HepG2 (cell line): ENCODE measurements at regions not wholly inside any gene's neighbourhood (a gene's known extent, or its start where the extent isn't known, plus 50 kb on each side); places are given as distances from the start of the nearest gene placed in this dataset.

Experiments used
- ATAC-seq: fragments of 200-7000 bp; cut with Tn5 transposase; 3 replicates; pipeline ENCODE4 v1.9.1; 2020; ENCODE audit warnings: mild to moderate bottlenecking, moderate library complexity
- BruUV-seq: library from RNA; stranded (reverse); fragments of 400-500 nt; replicated peaks from 2 replicates; lab custom pipeline; 2021; lab: Mats Ljungman, UMichigan
- CTCF ChIA-PET: fragments of 300-600 bp; formaldehyde crosslinking; extraction: SDS; loops from one replicate; lab custom pipeline; 2021; ENCODE audit warnings: low total read pairs, inconsistent platforms, low intra/inter-chr PET ratio; lab: Yijun Ruan, JAX
- POLR2A ChIA-PET: fragments of 350-600 bp; sonication (Branson Sonifier 250); formaldehyde crosslinking; loops from one replicate; lab custom pipeline; 2020; ENCODE audit warnings: antibody characterized with exemption, inconsistent platforms; lab: Yijun Ruan, JAX
- DNase-seq: peaks from one replicate; pipeline ENCODE4 v3.0.0-alpha.2; 2015; ENCODE audit warnings: low spot score
- FAIRE-seq: peaks from 3 replicates; lab custom pipeline; 2011; peaks lifted over from hg19 to GRCh38; lab: Jason Lieb, UNC
- H2AFZ ChIP-seq: one replicate; pipeline ENCODE4 v1.6.1; 2011; ENCODE audit warnings: low read length, inconsistent platforms
- H3K27ac ChIP-seq: fragments of 300-600 bp; 3 replicates; pipeline ENCODE4 v1.8.0; 2011; ENCODE audit warnings: mixed run types, mild to moderate bottlenecking, mixed read lengths, low read length, inconsistent platforms; ENCODE audit not compliant: insufficient read depth; ENCODE audit errors: extremely low read length
- H3K27me3 ChIP-seq, 2 experiments: fragments of 200-600 bp in 1 of 2; 2 replicates in 1 of 2; 3 replicates in 1 of 2; pipeline versions ENCODE4 v1.6.0 to v1.8.0; 2011; ENCODE audit warnings: low read length in 2 of 2, mild to moderate bottlenecking in 2 of 2, moderate library complexity in 2 of 2, inconsistent platforms in 1 of 2; ENCODE audit not compliant: insufficient read depth in 2 of 2, control insufficient read depth in 1 of 2
- H3K36me3 ChIP-seq, 2 experiments: fragments of 200-600 bp in 1 of 2; replicated peaks in 1 of 2; 2 replicates in 1 of 2; 3 replicates in 1 of 2; pipeline versions ENCODE4 v1.5.1 to v1.8.0; 2011; ENCODE audit warnings: low read length in 2 of 2, inconsistent platforms in 1 of 2; ENCODE audit not compliant: insufficient read depth in 2 of 2, control insufficient read depth in 1 of 2
- H3K4me1 ChIP-seq: 2 replicates; pipeline ENCODE4 v1.5.1; 2012; ENCODE audit warnings: low read length, inconsistent platforms; ENCODE audit not compliant: insufficient read depth
- H3K4me2 ChIP-seq: 2 replicates; pipeline ENCODE4 v1.6.0; 2011; ENCODE audit warnings: low read depth, low read length, inconsistent platforms
- H3K4me3 ChIP-seq, 3 experiments: fragments of 200-600 bp in 1 of 3; sonication (generic), shearing (Covaris generic) in 1 of 3; replicated peaks in 1 of 3; 2 replicates each; pipeline ENCODE4 v1.5.1; 2011 to 2016; ENCODE audit warnings: low read length in 3 of 3, inconsistent platforms in 2 of 3, low read depth in 2 of 3, mild to moderate bottlenecking in 2 of 3, control low read depth in 1 of 3, mixed read lengths in 1 of 3; ENCODE audit not compliant: insufficient read depth in 1 of 3
- H3K79me2 ChIP-seq: one replicate; pipeline ENCODE4 v1.6.1; 2011; ENCODE audit warnings: low read length, inconsistent platforms; ENCODE audit not compliant: insufficient read depth
- H3K9ac ChIP-seq: 2 replicates; pipeline ENCODE4 v1.6.0; 2011; ENCODE audit warnings: mild to moderate bottlenecking, low read depth, low read length, inconsistent platforms; ENCODE audit not compliant: insufficient read depth
- H3K9me3 ChIP-seq: 2 replicates; pipeline ENCODE4 v1.5.1; 2012; ENCODE audit warnings: mild to moderate bottlenecking, low read length
- H4K20me1 ChIP-seq: 2 replicates; pipeline ENCODE4 v1.6.0; 2011; ENCODE audit warnings: inconsistent platforms, mild to moderate bottlenecking, low read length, moderate library complexity; ENCODE audit not compliant: insufficient read depth
- DNMT3B ChIP-seq: conservative IDR thresholded peaks from 2 replicates; pipeline ENCODE4 v1.6.1; 2016; ENCODE audit warnings: missing biosample characterization, control low read depth
- KLF6 ChIP-seq: IDR thresholded peaks from 2 replicates; pipeline ENCODE4 v1.8.0; 2016; ENCODE audit warnings: missing biosample characterization, missing genetic modification reagents
- NFYB ChIP-seq: sonication (generic); formaldehyde crosslinking; IDR thresholded peaks from 2 replicates; pipeline ENCODE4 v1.4.0; 2020; ENCODE audit warnings: missing genetic modification reagents
- SMAD3 ChIP-seq: sonication (generic); formaldehyde crosslinking; IDR thresholded peaks from 2 replicates; pipeline ENCODE4 v1.4.0; 2020; ENCODE audit warnings: missing genetic modification reagents
- SNRNP70 ChIP-seq: fragments of 200-400 bp; formaldehyde crosslinking; IDR thresholded peaks from 2 replicates; pipeline ENCODE4 v1.6.1; 2017; ENCODE audit warnings: mild to moderate bottlenecking, low read depth, low read length, moderate library complexity
- SP1 ChIP-seq, 2 experiments: fragments of 450-650 bp in 1 of 2; sonication (generic) in 1 of 2; formaldehyde crosslinking in 1 of 2; IDR thresholded peaks; 2 replicates each; pipeline versions ENCODE4 v1.4.0 to v1.6.1; 2016 to 2020; ENCODE audit warnings: missing genetic modification reagents in 1 of 2
- ZMYM4 ChIP-seq: sonication (generic); formaldehyde crosslinking; IDR thresholded peaks from 2 replicates; pipeline ENCODE4 v1.8.1; 2023; ENCODE audit warnings: mild to moderate bottlenecking, missing genetic modification reagents
- ZNF577 ChIP-seq: sonication (generic); formaldehyde crosslinking; IDR thresholded peaks from 2 replicates; pipeline ENCODE4 v1.4.0; 2020; ENCODE audit warnings: mild to moderate bottlenecking, low read depth, missing genetic modification reagents, borderline replicate concordance
- ZNF777 ChIP-seq: sonication (generic); formaldehyde crosslinking; IDR thresholded peaks from 2 replicates; pipeline ENCODE4 v1.4.0; 2020; ENCODE audit warnings: missing genetic modification reagents
- WGBS: methylation state at CpG from one replicate; pipeline ENCODE4 v1.1.6; 2017; ENCODE audit warnings: low lambda C conversion rate; 5-methylcytosine and 5-hydroxymethylcytosine counted together
- in situ Hi-C: cut with HindIII; loops from 2 replicates; pipeline ENCODE4 v1.10.0; 2017; ENCODE audit warnings: low pct_unique_long_range_greater_than_20kb; ENCODE audit not compliant: extremely low pct_ligation_motif_present
- intact Hi-C: fragments of 100-400 bp; cut with micrococcal nuclease; formaldehyde crosslinking; loops from one replicate; pipeline ENCODE4 v1.10.0; 2022; ENCODE audit not compliant: unreplicated experiment
- TF ChIP-seq, protein P1 (sequence below): sonication (generic); formaldehyde crosslinking; IDR thresholded peaks from 2 replicates; pipeline ENCODE4 v1.4.0; 2020; ENCODE audit warnings: mild to moderate bottlenecking, low read depth, missing genetic modification reagents
- TF ChIP-seq, protein P2 (sequence below): sonication (generic); formaldehyde crosslinking; conservative IDR thresholded peaks from 2 replicates; pipeline ENCODE4 v1.4.0; 2020; ENCODE audit warnings: missing genetic modification reagents

DNA sequence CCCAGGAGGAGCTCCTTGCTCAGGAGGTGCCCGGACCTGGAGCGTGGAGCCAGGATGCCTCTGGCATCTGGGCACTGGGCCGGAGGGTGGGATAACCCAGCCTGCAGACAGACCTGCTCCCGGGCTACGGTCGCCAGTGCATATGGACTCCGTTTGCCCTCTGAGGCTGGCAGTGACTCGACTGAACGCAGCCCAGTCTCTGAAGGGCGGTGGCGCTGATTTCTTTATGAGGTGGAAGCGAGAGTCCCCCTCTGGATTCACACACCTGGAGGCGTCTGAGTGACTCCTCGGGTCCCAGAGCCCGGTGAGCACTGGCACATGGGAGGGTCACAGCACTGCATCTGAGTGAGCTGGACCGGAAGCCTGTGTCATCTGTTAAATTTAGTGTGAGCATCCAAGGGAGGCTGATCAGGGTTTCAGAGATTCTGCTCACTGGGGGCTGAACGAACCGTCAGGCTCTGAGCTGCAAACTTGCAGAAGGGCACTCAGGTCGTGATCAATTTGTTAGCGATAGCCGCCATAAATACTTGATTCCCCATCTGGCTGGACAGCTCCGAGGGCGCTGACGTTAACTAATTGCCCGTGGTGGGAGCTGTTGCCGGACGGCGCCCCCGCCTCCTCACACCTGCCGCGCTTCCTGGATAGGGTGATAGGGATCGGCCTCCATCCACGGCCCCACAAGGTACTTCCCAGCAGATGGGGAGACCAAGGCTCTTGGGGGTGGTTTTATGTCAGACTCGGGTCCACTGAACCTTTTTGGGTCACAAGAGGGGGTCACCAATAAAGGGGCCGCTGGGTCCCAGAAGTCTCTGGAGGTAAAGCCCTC, 60.7 kb upstream of the TTC34 start:
- intact Hi-C loops, result no loop called here
- ChIA-PET POLR2A (no interaction called here), CTCF (no interaction called here)
- Histone ChIP-seq H3K9ac (no peak overlapping the region), H3K27me3 (peaks cover 14 to 68% of the 10 kb centered on the region in 2 experiments), H3K4me1 (no peaks in the 10 kb centered on the region), H3K36me3 (no peaks in the 10 kb centered on the region), H3K79me2 (no peaks in the 10 kb centered on the region), H3K27ac (no peak overlapping the region), H3K9me3 (no peaks in the 10 kb centered on the region), H2AFZ (no peak overlapping the region), H3K4me2 (no peak overlapping the region), H3K4me3 (no peak overlapping the region), H4K20me1 (no peaks in the 10 kb centered on the region; the same call in 1 of the 2 replicates)
- no TSS peak for BruUV-seq
- DNase-seq, result no peak
- ATAC-seq, result no peak
- WGBS, result 33% methylated on average over 17 of the region's 35 CpGs
- TF ChIP-seq SP1 (IDR thresholded peaks at IDR 0.05) (no peak), SP1 (CRISPR knock-in tag; IDR thresholded peaks at IDR 0.05) (no peak)
- in situ Hi-C loops, result no loop called here
- FAIRE-seq, result no peak

DNA sequence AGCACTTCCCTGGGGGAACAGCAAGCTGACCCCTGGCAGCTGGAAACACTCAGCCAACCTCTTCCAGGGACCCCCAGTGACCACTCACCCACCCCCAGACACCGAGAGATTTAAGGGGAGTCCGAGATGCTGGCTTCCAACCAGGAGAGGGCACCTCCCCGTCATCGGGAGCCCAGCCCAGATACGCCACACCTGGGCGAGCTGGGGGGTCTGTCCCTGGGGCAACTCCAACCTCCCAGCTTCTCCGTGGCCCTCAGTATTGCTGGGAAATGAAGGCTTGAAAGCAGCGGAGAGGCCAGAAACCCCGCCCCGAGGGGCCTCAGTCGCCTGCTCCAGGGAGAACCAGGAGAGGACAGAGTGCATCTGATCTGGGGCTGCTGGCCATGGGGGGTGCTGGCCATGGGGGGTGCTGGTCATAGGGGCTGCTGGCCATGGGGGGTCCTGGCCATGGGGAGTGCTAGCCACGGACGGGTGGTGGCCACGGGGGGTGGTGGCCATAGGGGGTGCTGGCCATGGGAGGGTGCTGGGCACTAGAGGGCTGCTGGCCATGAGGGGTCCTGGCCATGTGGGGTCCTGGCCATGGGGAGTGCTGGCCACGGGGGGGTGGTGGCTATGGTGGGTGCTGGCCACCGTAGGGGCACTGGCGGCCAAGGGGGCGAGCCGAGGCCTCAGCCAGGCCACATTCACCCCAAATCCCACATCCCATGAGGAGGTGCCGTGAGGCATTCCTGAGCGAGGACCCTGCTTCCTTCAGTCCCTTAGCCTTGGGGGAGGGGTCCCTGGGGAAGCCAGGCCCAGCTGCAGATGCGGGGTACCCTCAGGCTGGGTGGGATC, 61.5 kb upstream of the TTC34 start:
- TF ChIP-seq, protein P1, sequence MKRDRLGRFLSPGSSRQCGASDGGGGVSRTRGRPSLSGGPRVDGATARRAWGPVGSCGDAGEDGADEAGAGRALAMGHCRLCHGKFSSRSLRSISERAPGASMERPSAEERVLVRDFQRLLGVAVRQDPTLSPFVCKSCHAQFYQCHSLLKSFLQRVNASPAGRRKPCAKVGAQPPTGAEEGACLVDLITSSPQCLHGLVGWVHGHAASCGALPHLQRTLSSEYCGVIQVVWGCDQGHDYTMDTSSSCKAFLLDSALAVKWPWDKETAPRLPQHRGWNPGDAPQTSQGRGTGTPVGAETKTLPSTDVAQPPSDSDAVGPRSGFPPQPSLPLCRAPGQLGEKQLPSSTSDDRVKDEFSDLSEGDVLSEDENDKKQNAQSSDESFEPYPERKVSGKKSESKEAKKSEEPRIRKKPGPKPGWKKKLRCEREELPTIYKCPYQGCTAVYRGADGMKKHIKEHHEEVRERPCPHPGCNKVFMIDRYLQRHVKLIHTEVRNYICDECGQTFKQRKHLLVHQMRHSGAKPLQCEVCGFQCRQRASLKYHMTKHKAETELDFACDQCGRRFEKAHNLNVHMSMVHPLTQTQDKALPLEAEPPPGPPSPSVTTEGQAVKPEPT (CRISPR knock-in tag), result no peak
- TF ChIP-seq ZMYM4 (CRISPR knock-in tag) (no peak), ZNF777 (CRISPR knock-in tag) (no peak), SNRNP70 (no peak), NFYB (no peak), DNMT3B (no peak), SMAD3 (CRISPR knock-in tag) (no peak), KLF6 (CRISPR knock-in tag) (no peak), ZNF577 (CRISPR knock-in tag) (no peak)
- TF ChIP-seq, protein P2, sequence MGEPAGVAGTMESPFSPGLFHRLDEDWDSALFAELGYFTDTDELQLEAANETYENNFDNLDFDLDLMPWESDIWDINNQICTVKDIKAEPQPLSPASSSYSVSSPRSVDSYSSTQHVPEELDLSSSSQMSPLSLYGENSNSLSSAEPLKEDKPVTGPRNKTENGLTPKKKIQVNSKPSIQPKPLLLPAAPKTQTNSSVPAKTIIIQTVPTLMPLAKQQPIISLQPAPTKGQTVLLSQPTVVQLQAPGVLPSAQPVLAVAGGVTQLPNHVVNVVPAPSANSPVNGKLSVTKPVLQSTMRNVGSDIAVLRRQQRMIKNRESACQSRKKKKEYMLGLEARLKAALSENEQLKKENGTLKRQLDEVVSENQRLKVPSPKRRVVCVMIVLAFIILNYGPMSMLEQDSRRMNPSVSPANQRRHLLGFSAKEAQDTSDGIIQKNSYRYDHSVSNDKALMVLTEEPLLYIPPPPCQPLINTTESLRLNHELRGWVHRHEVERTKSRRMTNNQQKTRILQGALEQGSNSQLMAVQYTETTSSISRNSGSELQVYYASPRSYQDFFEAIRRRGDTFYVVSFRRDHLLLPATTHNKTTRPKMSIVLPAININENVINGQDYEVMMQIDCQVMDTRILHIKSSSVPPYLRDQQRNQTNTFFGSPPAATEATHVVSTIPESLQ (CRISPR knock-in tag), result no peak
- DNase-seq (no peak), ATAC-seq (no peak), FAIRE-seq (no peak)
- H3K4me1 ChIP-seq, result no peaks in the 10 kb centered on the region
- H3K27ac ChIP-seq, result no peak overlapping the region
- in situ Hi-C loops (no loop called here), intact Hi-C loops (no loop called here)
- no peaks in the 10 kb centered on the region; the same call in 1 of the 2 replicates for H4K20me1 ChIP-seq
- ChIA-PET CTCF (no interaction called here), POLR2A (no interaction called here)
- no peaks in the 10 kb centered on the region for H3K36me3 ChIP-seq
- H3K27me3 ChIP-seq, result peaks cover 17 to 72% of the 10 kb centered on the region in 2 experiments
- no peak overlapping the region for H3K4me2 ChIP-seq
- no peaks in the 10 kb centered on the region for H3K79me2 ChIP-seq
- no peak overlapping the region for H3K4me3 ChIP-seq
- H3K9ac ChIP-seq, result no peak overlapping the region
- no peaks in the 10 kb centered on the region for H3K9me3 ChIP-seq
- BruUV-seq, result no TSS peak
- no peak overlapping the region for H2AFZ ChIP-seq
- 10% methylated on average over 6 of the region's 22 CpGs for WGBS
